Neural progenitor cell (in vitro differentiated cells): ENCODE measurements at regions not wholly inside any gene's neighbourhood (a gene's known extent, or its start where the extent isn't known, plus 50 kb on each side); places are given as distances from the start of the nearest gene placed in this dataset.

Experiments
- DNase-seq: peaks from one replicate; pipeline ENCODE4 v3.0.0-alpha.2; 2016; ENCODE audit warnings: low spot score
- H2AFZ ChIP-seq: fragments of 200-600 bp; sonication (generic); replicated peaks from 2 replicates; pipeline ENCODE4 v1.6.1; 2016; ENCODE audit warnings: antibody characterized with exemption
- H3F3A ChIP-seq: fragments of 200-600 bp; sonication (generic); 2 replicates; pipeline ENCODE4 v1.6.1; 2016; ENCODE audit warnings: antibody characterized with exemption, low read depth
- H3K27ac ChIP-seq: fragments of 200-600 bp; sonication (generic); 2 replicates; pipeline ENCODE4 v1.5.1; 2016; ENCODE audit warnings: mild to moderate bottlenecking
- H3K27me3 ChIP-seq: fragments of 200-600 bp; sonication (generic); 2 replicates; pipeline ENCODE4 v1.6.1; 2016; ENCODE audit warnings: mild to moderate bottlenecking, moderate library complexity
- H3K36me3 ChIP-seq: fragments of 200-600 bp; sonication (generic); 2 replicates; pipeline ENCODE4 v1.5.1; 2016
- H3K4me1 ChIP-seq: fragments of 200-600 bp; sonication (generic); 2 replicates; pipeline ENCODE4 v1.6.1; 2016; ENCODE audit warnings: mixed run types
- H3K4me2 ChIP-seq: fragments of 200-600 bp; sonication (generic); 2 replicates; pipeline ENCODE4 v1.6.1; 2016
- H3K4me3 ChIP-seq: fragments of 200-600 bp; sonication (generic); 2 replicates; pipeline ENCODE4 v1.5.1; 2016
- H3K79me2 ChIP-seq: fragments of 200-600 bp; sonication (generic); 2 replicates; pipeline ENCODE4 v1.6.1; 2016; ENCODE audit warnings: low read depth
- H3K9ac ChIP-seq: fragments of 200-600 bp; sonication (generic); 2 replicates; pipeline ENCODE4 v1.6.1; 2016
- H3K9me3 ChIP-seq: fragments of 200-600 bp; sonication (generic); 2 replicates; pipeline ENCODE4 v1.5.1; 2016; ENCODE audit warnings: low read depth
- H4K20me1 ChIP-seq: fragments of 200-600 bp; sonication (generic); 2 replicates; pipeline ENCODE4 v1.6.1; 2016; ENCODE audit warnings: low read depth
- H3K27ac Mint-ChIP-seq: 3 replicates; pipeline ENCODE4 v1.8.0; 2021; ENCODE audit warnings: mixed read lengths
- H3K27me3 Mint-ChIP-seq: 2 replicates; pipeline ENCODE4 v1.8.0; 2022; ENCODE audit warnings: low read depth, mild to moderate bottlenecking, inconsistent platforms, moderate library complexity, mixed read lengths; ENCODE audit not compliant: insufficient read depth
- H3K36me3 Mint-ChIP-seq: 3 replicates; pipeline ENCODE4 v1.8.0; 2021; ENCODE audit warnings: mixed read lengths
- H3K4me1 Mint-ChIP-seq: 3 replicates; pipeline ENCODE4 v1.8.0; 2021; ENCODE audit warnings: mixed read lengths
- H3K4me3 Mint-ChIP-seq: 3 replicates; pipeline ENCODE4 v1.8.0; 2021; ENCODE audit warnings: mild to moderate bottlenecking, moderate library complexity, mixed read lengths
- H3K9me3 Mint-ChIP-seq: 3 replicates; pipeline ENCODE4 v1.8.0; 2020; ENCODE audit warnings: mixed read lengths
- EZH2 ChIP-seq: fragments of 200-600 bp; sonication (generic); IDR thresholded peaks from 2 replicates; pipeline ENCODE4 v1.6.1; 2017; ENCODE audit warnings: antibody characterized with exemption, mild to moderate bottlenecking, moderate library complexity
- EZH2phosphoT487 ChIP-seq: fragments of 200-600 bp; sonication (generic); IDR thresholded peaks from 2 replicates; pipeline ENCODE4 v1.6.1; 2017; ENCODE audit warnings: antibody characterized with exemption
- TF ChIP-seq, protein P1 (sequence below): fragments of 200-600 bp; sonication (generic); IDR thresholded peaks from 2 replicates; pipeline ENCODE4 v1.5.1; 2017; ENCODE audit warnings: antibody characterized with exemption, mild to moderate bottlenecking

DNA sequence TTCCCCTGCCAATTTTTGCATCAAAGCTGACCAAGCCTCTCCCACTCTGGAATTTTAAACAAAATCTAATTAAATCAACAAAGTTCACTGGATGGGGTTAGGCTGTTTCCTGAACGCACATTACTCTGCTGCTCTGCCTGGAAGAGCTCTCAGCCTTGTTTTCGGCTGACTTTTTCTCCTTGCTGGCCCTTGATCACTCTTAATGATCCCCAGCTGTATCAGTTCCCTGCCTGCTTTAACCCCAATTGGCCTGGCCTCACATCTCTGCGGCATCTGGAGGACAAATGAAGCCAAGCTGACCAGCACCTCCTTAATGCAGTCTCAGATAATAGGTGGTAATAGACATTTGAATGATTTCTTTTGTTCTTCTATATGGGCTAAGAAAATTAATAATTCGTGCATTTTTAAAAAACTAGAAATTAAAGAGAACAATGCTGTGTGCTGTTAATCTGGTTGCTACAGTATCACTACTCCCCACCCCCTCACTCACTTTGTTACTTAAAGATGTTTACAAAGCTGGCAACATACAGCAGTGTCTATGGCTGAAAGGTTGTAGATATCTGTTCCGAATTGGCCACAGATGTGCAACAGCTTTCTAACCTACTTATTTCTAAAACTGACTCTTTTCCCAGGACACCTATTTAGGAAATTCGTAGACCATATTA lies 415.2 kb upstream of the KCNH7 start:
- Mint-ChIP-seq H3K36me3 (no peaks in the 10 kb centered on the region), H3K27ac (peak overlapping the region; percentile 27)
- no peak for TF ChIP-seq EZH2phosphoT487
- no peak for TF ChIP-seq EZH2
- TF ChIP-seq, protein P1, sequence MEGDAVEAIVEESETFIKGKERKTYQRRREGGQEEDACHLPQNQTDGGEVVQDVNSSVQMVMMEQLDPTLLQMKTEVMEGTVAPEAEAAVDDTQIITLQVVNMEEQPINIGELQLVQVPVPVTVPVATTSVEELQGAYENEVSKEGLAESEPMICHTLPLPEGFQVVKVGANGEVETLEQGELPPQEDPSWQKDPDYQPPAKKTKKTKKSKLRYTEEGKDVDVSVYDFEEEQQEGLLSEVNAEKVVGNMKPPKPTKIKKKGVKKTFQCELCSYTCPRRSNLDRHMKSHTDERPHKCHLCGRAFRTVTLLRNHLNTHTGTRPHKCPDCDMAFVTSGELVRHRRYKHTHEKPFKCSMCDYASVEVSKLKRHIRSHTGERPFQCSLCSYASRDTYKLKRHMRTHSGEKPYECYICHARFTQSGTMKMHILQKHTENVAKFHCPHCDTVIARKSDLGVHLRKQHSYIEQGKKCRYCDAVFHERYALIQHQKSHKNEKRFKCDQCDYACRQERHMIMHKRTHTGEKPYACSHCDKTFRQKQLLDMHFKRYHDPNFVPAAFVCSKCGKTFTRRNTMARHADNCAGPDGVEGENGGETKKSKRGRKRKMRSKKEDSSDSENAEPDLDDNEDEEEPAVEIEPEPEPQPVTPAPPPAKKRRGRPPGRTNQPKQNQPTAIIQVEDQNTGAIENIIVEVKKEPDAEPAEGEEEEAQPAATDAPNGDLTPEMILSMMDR, result no peak

GRCh38 chr2:163252199-163252598 lies 413.6 kb upstream of the KCNH7 start:
- no peaks in the 10 kb centered on the region for H3K36me3 Mint-ChIP-seq
- Histone ChIP-seq H3K4me3 (no peak overlapping the region), H4K20me1 (no peaks in the 10 kb centered on the region), H3K27ac (no peak overlapping the region), H3K9ac (no peak overlapping the region), H3K36me3 (no peaks in the 10 kb centered on the region), H3K79me2 (no peaks in the 10 kb centered on the region), H3K4me1 (peaks cover 39% of the 10 kb centered on the region), H3K9me3 (no peaks in the 10 kb centered on the region), H2AFZ (no peak overlapping the region), H3K27me3 (no peaks in the 10 kb centered on the region), H3K4me2 (no peak overlapping the region), H3F3A (peaks cover 22% of the 10 kb centered on the region)
- H3K4me1 Mint-ChIP-seq, result peaks cover 24% of the 10 kb centered on the region
- DNase-seq, result no peak
- H3K9me3 Mint-ChIP-seq, result no peaks in the 10 kb centered on the region
- no peaks in the 10 kb centered on the region for H3K27me3 Mint-ChIP-seq
- no peak for TF ChIP-seq EZH2
- TF ChIP-seq, protein P1, result no peak
- TF ChIP-seq EZH2phosphoT487, result no peak
- H3K4me3 Mint-ChIP-seq, result no peak overlapping the region
- no peak overlapping the region for H3K27ac Mint-ChIP-seq

More for the DNA sequence above, 415.2 kb upstream of the KCNH7 start:
- Histone ChIP-seq H3K4me1 (peaks cover 24% of the 10 kb centered on the region), H3F3A (peaks cover 7% of the 10 kb centered on the region), H3K79me2 (no peaks in the 10 kb centered on the region), H3K9me3 (no peaks in the 10 kb centered on the region), H3K36me3 (no peaks in the 10 kb centered on the region), H2AFZ (peak overlapping the region; percentile 43), H3K27me3 (no peaks in the 10 kb centered on the region), H4K20me1 (no peaks in the 10 kb centered on the region), H3K27ac (peak overlapping the region; percentile 58), H3K4me2 (peak overlapping the region; percentile 24), H3K9ac (no peak overlapping the region), H3K4me3 (no peak overlapping the region)
- no peaks in the 10 kb centered on the region for H3K27me3 Mint-ChIP-seq
- peaks cover 8% of the 10 kb centered on the region for H3K4me1 Mint-ChIP-seq
- no peaks in the 10 kb centered on the region for H3K9me3 Mint-ChIP-seq
- DNase-seq, result peak; percentile 23
- H3K4me3 Mint-ChIP-seq, result no peak overlapping the region

- H3K4me3 Mint-ChIP-seq, result no peak overlapping the region
- Histone ChIP-seq H3K4me1 (peaks cover 58% of the 10 kb centered on the region), H3K9ac (no peak overlapping the region), H3K9me3 (no peaks in the 10 kb centered on the region), H3K36me3 (no peaks in the 10 kb centered on the region), H3F3A (peaks cover 32% of the 10 kb centered on the region), H3K27me3 (no peaks in the 10 kb centered on the region), H3K79me2 (no peaks in the 10 kb centered on the region), H3K4me2 (peak overlapping the region; percentile 71), H3K4me3 (no peak overlapping the region), H2AFZ (no peak overlapping the region), H3K27ac (peak overlapping the region; percentile 80), H4K20me1 (no peaks in the 10 kb centered on the region)
- H3K9me3 Mint-ChIP-seq, result no peaks in the 10 kb centered on the region
- peaks cover 3% of the 10 kb centered on the region for H3K27me3 Mint-ChIP-seq
- H3K36me3 Mint-ChIP-seq, result no peaks in the 10 kb centered on the region
- H3K27ac Mint-ChIP-seq, result no peak overlapping the region
- H3K4me1 Mint-ChIP-seq, result peaks cover 40% of the 10 kb centered on the region
- DNase-seq, result peak; percentile 58
- TF ChIP-seq EZH2 (no peak), EZH2phosphoT487 (no peak)
- TF ChIP-seq, protein P1, result no peak
These were observed 410.0 kb upstream of the KCNH7 start for GRCh38 chr2:163248376-163249253.
